Activated CD4-positive, alpha-beta T cell treated with anti-CD3 and anti-CD28 coated beads for 36 hours (primary cell): ENCODE measurements at regions not wholly inside any gene's neighbourhood (a gene's known extent, or its start where the extent isn't known, plus 50 kb on each side); places are given as distances from the start of the nearest gene placed in this dataset.

Experiments
- ATAC-seq: fragments of 200-7000 bp; cut with Tn5 transposase; one replicate; pipeline ENCODE4 v1.10.0; 2021; ENCODE audit warnings: mild to moderate bottlenecking, moderate library complexity
- CTCF ChIA-PET: fragments of 350-600 bp; sonication (Branson Sonifier 250); formaldehyde crosslinking; loops from one replicate; lab custom pipeline; 2021; ENCODE audit warnings: antibody characterized with exemption; lab: Charles Lee
- POLR2A ChIA-PET: fragments of 350-600 bp; sonication (Branson Sonifier 250); formaldehyde crosslinking; loops from one replicate; lab custom pipeline; 2021; ENCODE audit warnings: antibody characterized with exemption, inconsistent platforms; lab: Charles Lee
- DNase-seq: peaks from one replicate; pipeline ENCODE4 v3.0.0-alpha.2; 2020
- H3K27ac Mint-ChIP-seq: one replicate; pipeline ENCODE4 v1.8.0; 2021; ENCODE audit warnings: mixed read lengths
- H3K27me3 Mint-ChIP-seq: one replicate; pipeline ENCODE4 v1.8.0; 2021; ENCODE audit warnings: mixed read lengths
- H3K36me3 Mint-ChIP-seq: one replicate; pipeline ENCODE4 v1.8.0; 2021; ENCODE audit warnings: low read depth, mixed read lengths
- H3K4me1 Mint-ChIP-seq: one replicate; pipeline ENCODE4 v1.8.0; 2021; ENCODE audit warnings: mixed read lengths
- H3K4me3 Mint-ChIP-seq: one replicate; pipeline ENCODE4 v1.8.0; 2021; ENCODE audit warnings: mild to moderate bottlenecking, moderate library complexity, mixed read lengths
- H3K9me3 Mint-ChIP-seq: one replicate; pipeline ENCODE4 v1.8.0; 2021; ENCODE audit warnings: low read depth, mixed read lengths
- intact Hi-C, 2 experiments: fragments of 100-400 bp; cut with DNase I in 1 of 2; cut with micrococcal nuclease in 1 of 2; formaldehyde crosslinking; loops; one replicate each; pipeline versions ENCODE4 v1.14.2 to v1.15.1; 2022 to 2024; cut with DNase I, micrococcal nuclease

GRCh38 chr2:45145073-45145899 is 136.0 kb upstream of the SIX2 start:
- H3K27me3 Mint-ChIP-seq: peaks cover 35% of the 10 kb centered on the region
- ChIA-PET POLR2A (no interaction called here), CTCF (no interaction called here)

GRCh38 chr2:45141883-45142866 is 132.9 kb upstream of the SIX2 start:
- intact Hi-C loops: no loop called here
- no peaks in the 10 kb centered on the region for H3K4me1 Mint-ChIP-seq
- no peak overlapping the region for H3K4me3 Mint-ChIP-seq
- no peak for DNase-seq
- H3K27ac Mint-ChIP-seq: no peak overlapping the region
- peaks cover 39% of the 10 kb centered on the region for H3K27me3 Mint-ChIP-seq
- CTCF ChIA-PET: no interaction called here
- H3K36me3 Mint-ChIP-seq: no peaks in the 10 kb centered on the region
- ATAC-seq: no peak
- POLR2A ChIA-PET: no interaction called here
- H3K9me3 Mint-ChIP-seq: no peaks in the 10 kb centered on the region

More at GRCh38 chr2:45145073-45145899, 136.0 kb upstream of the SIX2 start:
- Mint-ChIP-seq H3K36me3 (no peaks in the 10 kb centered on the region), H3K9me3 (no peaks in the 10 kb centered on the region), H3K4me1 (no peaks in the 10 kb centered on the region), H3K4me3 (no peak overlapping the region), H3K27ac (no peak overlapping the region)
- intact Hi-C loops: no loop called here
- DNase-seq (no peak), ATAC-seq (no peak)

DNA sequence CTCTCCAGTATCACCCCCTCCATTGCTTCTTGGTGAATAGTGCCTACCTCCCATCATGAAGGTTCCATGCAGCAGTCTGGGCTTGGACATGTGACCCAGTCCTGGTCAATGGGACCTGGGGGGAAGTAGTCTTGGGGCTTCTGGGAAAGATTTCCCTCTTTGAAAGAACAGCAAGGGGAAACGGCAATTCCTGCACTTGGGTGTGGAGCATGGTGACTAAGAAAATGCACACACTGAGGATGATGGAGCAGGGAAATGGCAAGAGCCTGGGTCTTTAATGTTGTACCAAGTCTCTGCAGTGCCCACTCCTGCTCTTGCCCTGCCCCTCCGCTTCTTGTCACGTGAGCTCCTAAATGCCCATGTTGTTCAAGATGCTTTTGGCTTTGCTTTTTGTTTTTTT is 131.4 kb upstream of the SIX2 start:
- no peaks in the 10 kb centered on the region for H3K36me3 Mint-ChIP-seq
- peaks cover 39% of the 10 kb centered on the region for H3K27me3 Mint-ChIP-seq
- no peak overlapping the region for H3K4me3 Mint-ChIP-seq
- H3K27ac Mint-ChIP-seq: no peak overlapping the region
- DNase-seq (no peak), ATAC-seq (no peak)
- CTCF ChIA-PET: no interaction called here
- no peaks in the 10 kb centered on the region for H3K9me3 Mint-ChIP-seq
- POLR2A ChIA-PET: no interaction called here
- no peaks in the 10 kb centered on the region for H3K4me1 Mint-ChIP-seq
- intact Hi-C loops: no loop called here

DNA sequence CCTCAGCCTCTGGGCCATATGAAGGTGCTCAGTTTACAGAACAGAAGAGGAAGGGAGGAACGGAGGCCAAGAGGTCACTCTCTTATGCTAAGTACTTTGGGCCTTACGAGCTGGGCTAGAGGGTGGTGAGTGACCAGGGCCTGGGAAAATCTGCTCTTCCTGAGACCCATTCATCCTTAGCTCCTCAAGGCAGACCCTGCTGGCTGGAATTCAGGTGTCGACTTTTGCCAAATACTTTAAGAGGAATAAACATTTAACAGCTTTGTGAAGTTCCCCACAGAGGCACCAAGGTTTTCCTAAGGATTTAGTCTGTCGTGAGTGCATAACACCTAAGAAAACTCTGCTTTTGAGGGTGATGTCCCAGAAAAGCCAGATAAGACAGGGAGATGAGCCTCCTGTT is 129.7 kb upstream of the SIX2 start:
- no peak for ATAC-seq

DNA sequence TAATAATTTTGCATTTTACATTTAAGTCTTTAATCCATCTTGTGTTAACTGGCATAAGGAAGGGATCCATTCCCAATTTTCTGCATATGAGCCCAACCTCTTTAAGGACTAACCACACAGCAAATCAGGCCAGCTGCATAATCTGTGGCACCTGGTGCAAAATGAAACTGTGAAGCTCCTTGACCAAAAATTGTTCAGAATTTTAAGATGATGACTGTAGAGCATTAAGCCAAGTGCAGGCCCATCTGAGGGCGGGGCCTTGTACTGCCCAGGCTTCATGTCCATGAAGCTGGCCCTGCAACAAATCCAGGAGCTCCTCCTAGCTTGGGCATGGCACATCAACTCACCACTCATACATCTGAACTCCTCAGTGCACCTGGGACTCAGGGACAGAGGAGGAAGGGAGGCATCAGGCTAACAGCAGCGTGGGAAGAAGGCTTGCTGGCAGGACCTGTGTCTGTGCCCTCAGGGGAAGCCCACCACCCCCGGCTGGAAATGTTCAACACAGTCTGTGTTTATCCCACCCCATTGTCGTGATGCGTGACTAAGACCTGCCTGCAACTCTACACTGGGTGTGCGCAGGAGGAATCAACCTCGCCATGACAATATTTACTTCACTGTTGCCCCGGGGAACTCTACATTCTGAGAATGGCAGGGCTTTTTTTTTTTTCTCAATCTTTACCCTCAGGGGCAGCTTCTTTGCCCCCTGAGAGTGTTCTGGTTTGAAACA is 128.9 kb upstream of the SIX2 start:
- Mint-ChIP-seq H3K9me3 (no peaks in the 10 kb centered on the region), H3K27me3 (peaks cover 25% of the 10 kb centered on the region), H3K27ac (no peak overlapping the region), H3K36me3 (no peaks in the 10 kb centered on the region), H3K4me1 (no peaks in the 10 kb centered on the region), H3K4me3 (no peak overlapping the region)
- ChIA-PET CTCF (interaction anchor here (0.7 kb wide), 1 partner anchor 18 kb away, joined by 3 read pairs; no protein-coding TSS in a partner anchor), POLR2A (no interaction called here)
- no peak for ATAC-seq
- intact Hi-C loops: no loop called here
- DNase-seq: no peak

More for the DNA sequence above, 129.7 kb upstream of the SIX2 start:
- Mint-ChIP-seq H3K36me3 (no peaks in the 10 kb centered on the region), H3K9me3 (no peaks in the 10 kb centered on the region), H3K4me3 (no peak overlapping the region), H3K27me3 (peaks cover 29% of the 10 kb centered on the region), H3K27ac (no peak overlapping the region), H3K4me1 (no peaks in the 10 kb centered on the region)
- intact Hi-C loops: no loop called here
- no peak for DNase-seq
- POLR2A ChIA-PET: no interaction called here
- CTCF ChIA-PET: interaction anchor here (0.7 kb wide), 1 partner anchor 18 kb away, joined by 3 read pairs; no protein-coding TSS in a partner anchor

GRCh38 chr2:45134726-45135125 is 125.5 kb upstream of the SIX2 start:
- intact Hi-C loops: no loop called here
- H3K27ac Mint-ChIP-seq: no peak overlapping the region
- ATAC-seq (no peak), DNase-seq (no peak)
- no peaks in the 10 kb centered on the region for H3K4me1 Mint-ChIP-seq
- CTCF ChIA-PET: interaction anchor here (1.1 kb wide), 1 partner anchor 8 kb away, joined by 3 read pairs; no protein-coding TSS in a partner anchor
- H3K27me3 Mint-ChIP-seq: peaks cover 9% of the 10 kb centered on the region
- no peaks in the 10 kb centered on the region for H3K9me3 Mint-ChIP-seq
- H3K4me3 Mint-ChIP-seq: no peak overlapping the region
- POLR2A ChIA-PET: no interaction called here
- no peaks in the 10 kb centered on the region for H3K36me3 Mint-ChIP-seq

- POLR2A ChIA-PET: no interaction called here
- Mint-ChIP-seq H3K27ac (no peak overlapping the region), H3K36me3 (no peaks in the 10 kb centered on the region), H3K4me1 (no peaks in the 10 kb centered on the region), H3K9me3 (no peaks in the 10 kb centered on the region), H3K27me3 (peaks cover 9% of the 10 kb centered on the region), H3K4me3 (no peak overlapping the region)
- DNase-seq (no peak), ATAC-seq (no peak)
- intact Hi-C loops: no loop called here
- CTCF ChIA-PET: no interaction called here
Observed at GRCh38 chr2:45134014-45134413, 124.8 kb upstream of the SIX2 start.

DNA sequence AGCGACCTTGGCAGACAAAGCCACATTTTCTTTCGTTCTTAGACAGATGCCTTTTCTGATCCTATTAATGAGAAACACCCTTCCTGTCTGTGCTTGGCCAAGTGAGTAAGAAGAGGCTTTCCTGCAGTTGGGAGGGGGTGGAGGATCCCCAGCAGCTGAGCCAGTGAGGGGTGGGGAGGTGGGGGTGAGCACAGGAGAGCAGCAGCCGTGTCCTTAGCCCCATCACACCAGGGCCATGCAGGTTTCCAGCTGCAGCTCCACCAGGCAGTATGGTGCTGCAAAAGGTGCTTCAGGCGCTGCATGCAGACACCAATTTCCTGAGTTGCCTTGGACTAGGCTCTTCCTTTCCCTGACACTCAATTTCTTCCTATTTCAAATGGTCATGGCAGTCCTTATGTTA is 123.3 kb upstream of the SIX2 start:
- POLR2A ChIA-PET: no interaction called here

DNA sequence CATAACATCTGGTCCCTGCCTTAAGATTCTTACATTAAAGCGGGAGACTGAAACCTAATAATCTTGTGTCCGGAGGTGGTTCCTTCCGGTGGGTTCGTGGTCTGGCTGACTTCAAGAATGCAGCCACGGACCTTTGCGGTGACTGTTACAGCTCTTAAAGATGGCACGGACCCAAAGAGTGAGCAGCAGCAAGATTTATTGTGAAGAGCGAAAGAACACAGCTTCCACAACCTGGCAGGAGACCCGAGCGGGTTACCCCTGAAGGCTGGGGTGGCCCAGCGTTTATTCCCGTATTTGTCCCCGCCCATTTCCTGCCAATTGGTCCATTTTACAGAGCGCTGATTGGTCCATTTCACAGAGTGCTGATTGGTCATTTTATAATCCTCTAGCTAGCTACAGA is 122.3 kb upstream of the SIX2 start:
- no peaks in the 10 kb centered on the region for H3K4me1 Mint-ChIP-seq
- no peaks in the 10 kb centered on the region for H3K36me3 Mint-ChIP-seq
- ATAC-seq: no peak
- H3K9me3 Mint-ChIP-seq: no peaks in the 10 kb centered on the region
- H3K27me3 Mint-ChIP-seq: peaks cover 2% of the 10 kb centered on the region
- ChIA-PET CTCF (no interaction called here), POLR2A (no interaction called here)
- DNase-seq: no peak
- no peak overlapping the region for H3K27ac Mint-ChIP-seq
- no peak overlapping the region for H3K4me3 Mint-ChIP-seq
- intact Hi-C loops: no loop called here

More for the DNA sequence above, 123.3 kb upstream of the SIX2 start:
- Mint-ChIP-seq H3K27me3 (peaks cover 5% of the 10 kb centered on the region), H3K9me3 (no peaks in the 10 kb centered on the region), H3K4me1 (no peaks in the 10 kb centered on the region), H3K27ac (no peak overlapping the region), H3K4me3 (no peak overlapping the region), H3K36me3 (no peaks in the 10 kb centered on the region)
- ATAC-seq (no peak), DNase-seq (no peak)
- intact Hi-C loops: no loop called here
- CTCF ChIA-PET: no interaction called here

DNA sequence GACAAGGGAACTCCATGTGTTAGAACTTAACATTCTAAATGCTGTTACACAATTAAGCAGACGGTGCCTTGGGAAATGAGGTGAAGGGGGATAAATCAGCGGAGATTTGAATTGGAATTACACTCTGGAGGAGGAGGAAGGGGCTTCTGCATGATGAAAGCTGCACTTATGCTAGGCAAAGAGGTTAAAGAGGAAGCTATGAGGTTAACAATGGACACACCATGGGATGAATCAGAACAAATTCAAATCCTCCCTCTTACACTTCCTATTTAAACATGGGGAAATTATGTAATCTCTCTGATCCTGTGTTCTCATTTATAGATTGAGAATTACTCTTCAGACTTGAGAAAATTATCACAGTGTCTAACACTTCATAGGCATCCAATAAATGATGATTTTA is 121.5 kb upstream of the SIX2 start:
- Mint-ChIP-seq H3K27ac (no peak overlapping the region), H3K4me1 (no peaks in the 10 kb centered on the region), H3K9me3 (no peaks in the 10 kb centered on the region), H3K36me3 (no peaks in the 10 kb centered on the region), H3K4me3 (no peak overlapping the region), H3K27me3 (peaks cover 2% of the 10 kb centered on the region)
- ChIA-PET CTCF (no interaction called here), POLR2A (no interaction called here)
- intact Hi-C loops: no loop called here
- DNase-seq: no peak
- no peak for ATAC-seq

DNA sequence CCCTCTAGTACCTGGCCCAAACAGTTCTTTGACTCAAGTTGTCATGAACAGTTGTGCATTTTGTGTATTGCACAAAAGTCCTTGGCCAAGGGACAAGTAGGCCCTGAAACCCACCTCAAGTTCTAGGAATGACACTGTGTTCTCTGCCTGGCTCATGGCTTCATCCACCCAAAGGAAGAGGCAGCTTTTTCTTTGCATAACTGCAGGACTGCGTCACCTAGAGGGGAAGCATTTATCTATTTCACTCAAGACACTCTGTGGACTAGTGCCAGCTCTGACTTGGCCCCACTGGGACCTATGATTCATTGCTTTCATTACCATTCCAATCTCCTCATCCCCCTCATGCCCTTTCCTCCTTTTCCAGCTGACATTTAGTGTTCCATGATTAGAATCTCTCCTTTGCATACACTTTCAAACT is 119.3 kb upstream of the SIX2 start:
- ATAC-seq (no peak), DNase-seq (no peak)
- Mint-ChIP-seq H3K4me3 (no peak overlapping the region), H3K36me3 (no peaks in the 10 kb centered on the region), H3K27ac (no peak overlapping the region), H3K27me3 (no peaks in the 10 kb centered on the region), H3K4me1 (no peaks in the 10 kb centered on the region), H3K9me3 (no peaks in the 10 kb centered on the region)
- CTCF ChIA-PET: no interaction called here
- intact Hi-C loops: no loop called here
- POLR2A ChIA-PET: no interaction called here
